Kidney (tissue), 13 donors: ENCODE measurements at regions not wholly inside any gene's neighbourhood (a gene's known extent, or its start where the extent isn't known, plus 50 kb on each side); places are given as distances from the start of the nearest gene placed in this dataset.

Experiments used
- DNase-seq, 5 donors: peaks; one replicate each; pipeline ENCODE4 v3.0.0-alpha.2; 2013 to 2020
- FAIRE-seq: peaks from 2 replicates; lab custom pipeline; 2012; peaks lifted over from hg19 to GRCh38; lab: Jason Lieb, UNC
- H3K27ac ChIP-seq, 2 donors: one replicate each; pipeline ENCODE4 v1.7.0; 2013; ENCODE audit warnings: low read depth in 2 of 2, low read length in 2 of 2, inconsistent platforms in 1 of 2
- H3K27me3 ChIP-seq: one replicate; pipeline ENCODE4 v1.7.1; 2013; ENCODE audit warnings: low read length, inconsistent platforms; ENCODE audit not compliant: control insufficient read depth, insufficient read depth
- H3K36me3 ChIP-seq, 3 donors: one replicate each; pipeline versions ENCODE4 v1.7.0 to v1.7.1; 2013; ENCODE audit warnings: low read length in 3 of 3, control low read depth in 1 of 3, inconsistent platforms in 1 of 3; ENCODE audit not compliant: insufficient read depth in 3 of 3, control insufficient read depth in 2 of 3
- H3K4me1 ChIP-seq, 3 donors: one replicate each; pipeline versions ENCODE4 v1.7.0 to v1.7.1; 2013; ENCODE audit warnings: low read length in 3 of 3, inconsistent platforms in 1 of 3, low read depth in 1 of 3; ENCODE audit not compliant: control insufficient read depth in 2 of 3, insufficient read depth in 2 of 3
- H3K4me3 ChIP-seq, 3 donors: one replicate each; pipeline versions ENCODE4 v1.7.0 to v1.8.1; 2013; ENCODE audit warnings: low read length in 3 of 3, control low read depth in 1 of 3, inconsistent platforms in 1 of 3
- H3K9ac ChIP-seq, 3 donors: one replicate each; pipeline versions ENCODE4 v1.7.0 to v1.7.1; 2013; ENCODE audit warnings: low read length in 3 of 3, control low read depth in 1 of 3, inconsistent platforms in 1 of 3
- H3K9me3 ChIP-seq, 3 donors: one replicate each; pipeline versions ENCODE4 v1.7.0 to v1.7.1; 2013; ENCODE audit warnings: low read length in 3 of 3, control low read depth in 1 of 3, inconsistent platforms in 1 of 3; ENCODE audit not compliant: control insufficient read depth in 2 of 3, insufficient read depth in 1 of 3
- CTCF ChIP-seq: IDR thresholded peaks from 3 replicates; pipeline ENCODE4 v1.5.1; 2012; ENCODE audit warnings: mild to moderate bottlenecking, moderate library complexity, borderline replicate concordance; ENCODE audit not compliant: insufficient read depth; ENCODE audit errors: extremely low read depth
- intact Hi-C: fragments of 100-400 bp; cut with DNase I; formaldehyde crosslinking; loops from one replicate; pipeline ENCODE4 v1.11.1; 2022
- donor health status: control.
- donor health status: control.
- donor health status: control.
- donor health status: control.
- donor health status: control.
- donor health status: DM: yes; HTN: yes; CAD: no.
- donor health status: Normal renal cell carcinoma (clear cell type).

DNA sequence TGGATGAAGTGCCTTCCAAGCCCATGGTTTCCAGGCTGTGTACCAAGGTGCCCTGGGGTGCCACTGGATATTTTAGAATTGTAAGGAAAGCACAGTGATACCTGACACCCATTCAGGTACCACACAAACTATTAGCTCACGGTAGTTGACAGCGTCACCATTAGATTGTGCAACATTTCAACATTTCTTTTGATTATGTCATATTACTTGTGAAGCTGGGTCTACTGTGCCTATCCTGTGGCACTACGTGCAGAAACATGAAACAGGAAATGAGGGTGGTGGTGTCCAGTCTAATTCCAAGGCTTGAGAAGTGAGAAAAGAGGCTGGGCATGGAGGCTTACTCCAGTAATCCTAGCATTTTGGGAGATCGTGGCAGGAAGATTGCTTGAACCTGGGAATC, 75.5 kb upstream of the CPM start:
- Histone ChIP-seq H3K36me3 (no peaks in the 10 kb centered on the region), H3K27ac (no peak overlapping the region), H3K4me1 (peaks cover 0 to 12% (median 4%) of the 10 kb centered on the region in 3 donors), H3K9me3 (no peaks in the 10 kb centered on the region), H3K9ac (no peak overlapping the region), H3K27me3 (no peaks in the 10 kb centered on the region), H3K4me3 (no peak overlapping the region)
- FAIRE-seq (no peak), DNase-seq (no peak)
- intact Hi-C loops, result no loop called here
- TF ChIP-seq CTCF, result no peak

DNA sequence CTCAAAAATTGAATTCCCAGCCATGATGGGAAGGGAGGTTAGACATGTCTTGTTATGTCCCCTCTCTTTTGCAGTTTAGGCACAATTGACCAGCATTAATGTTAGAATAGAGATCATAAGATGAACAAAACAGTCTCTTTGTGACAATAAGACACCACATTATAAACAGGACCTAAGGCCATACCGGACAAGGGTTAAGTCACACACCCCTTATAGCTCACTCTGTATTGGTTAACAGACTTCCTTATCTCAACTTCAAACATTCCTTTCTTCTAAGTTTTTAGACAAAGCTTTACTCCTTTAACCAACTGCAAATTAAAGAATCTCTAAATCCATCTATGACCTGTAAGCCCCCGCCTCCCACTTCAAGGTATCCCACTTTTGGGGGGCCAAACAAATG, 81.1 kb upstream of the CPM start:
- TF ChIP-seq CTCF, result no peak
- no peak overlapping the region for H3K4me3 ChIP-seq
- H3K9ac ChIP-seq, result no peak overlapping the region
- intact Hi-C loops, result no loop called here
- no peaks in the 10 kb centered on the region for H3K36me3 ChIP-seq
- FAIRE-seq (no peak), DNase-seq (no peak)
- H3K27ac ChIP-seq, result no peak overlapping the region
- no peaks in the 10 kb centered on the region for H3K9me3 ChIP-seq
- no peaks in the 10 kb centered on the region for H3K4me1 ChIP-seq
- H3K27me3 ChIP-seq, result no peaks in the 10 kb centered on the region

- Histone ChIP-seq H3K4me3 (no peak overlapping the region), H3K4me1 (no peaks in the 10 kb centered on the region), H3K27ac (no peak overlapping the region), H3K9ac (no peak overlapping the region), H3K36me3 (no peaks in the 10 kb centered on the region), H3K27me3 (no peaks in the 10 kb centered on the region), H3K9me3 (no peaks in the 10 kb centered on the region)
- DNase-seq (no peak), FAIRE-seq (no peak)
- TF ChIP-seq CTCF, result no peak
- intact Hi-C loops, result no loop called here
Measured at GRCh38 chr12:69015017-69015416, 82.0 kb upstream of the CPM start.

DNA sequence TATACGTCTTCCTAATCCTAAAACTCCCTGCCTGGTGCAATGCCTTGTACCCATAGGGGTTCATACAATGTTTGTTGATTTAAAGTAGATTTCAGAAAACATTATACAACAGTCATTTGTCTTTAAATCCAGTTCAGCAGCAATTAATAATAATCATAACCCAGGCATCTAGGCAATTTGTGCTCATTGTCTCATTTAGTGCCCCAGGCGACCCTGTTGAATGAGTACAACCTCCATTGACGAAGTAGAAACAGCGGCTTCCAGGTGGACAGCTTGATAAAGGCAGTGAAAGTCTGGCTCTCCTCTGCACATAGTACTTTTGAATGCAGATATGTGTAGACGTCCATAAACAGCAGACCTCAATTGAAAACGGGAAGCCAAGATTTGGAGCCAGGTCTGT, 82.9 kb upstream of the CPM start:
- H3K9ac ChIP-seq, result no peak overlapping the region
- TF ChIP-seq CTCF, result no peak
- DNase-seq, result no peak

More for the DNA sequence above, 82.9 kb upstream of the CPM start:
- Histone ChIP-seq H3K27ac (no peak overlapping the region), H3K4me3 (no peak overlapping the region), H3K4me1 (no peaks in the 10 kb centered on the region), H3K36me3 (no peaks in the 10 kb centered on the region), H3K9me3 (no peaks in the 10 kb centered on the region), H3K27me3 (no peaks in the 10 kb centered on the region)
- intact Hi-C loops, result no loop called here
- FAIRE-seq, result no peak
